Epithelial cell of proximal tubule (primary cell): ENCODE measurements at regions not wholly inside any gene's neighbourhood (a gene's known extent, or its start where the extent isn't known, plus 50 kb on each side); places are given as distances from the start of the nearest gene placed in this dataset.

Experiments used
- DNase-seq: peaks from one replicate; pipeline ENCODE4 v3.0.0-alpha.2; 2011; ENCODE audit warnings: low read depth
- H3K4me3 ChIP-seq: 2 replicates; pipeline ENCODE4 v1.5.1; 2011; ENCODE audit warnings: low read depth, mild to moderate bottlenecking, low read length
- TF ChIP-seq, protein P1 (sequence below): conservative IDR thresholded peaks from 2 replicates; pipeline ENCODE4 v1.5.1; 2012; ENCODE audit warnings: low read depth, mild to moderate bottlenecking, low read length

DNA sequence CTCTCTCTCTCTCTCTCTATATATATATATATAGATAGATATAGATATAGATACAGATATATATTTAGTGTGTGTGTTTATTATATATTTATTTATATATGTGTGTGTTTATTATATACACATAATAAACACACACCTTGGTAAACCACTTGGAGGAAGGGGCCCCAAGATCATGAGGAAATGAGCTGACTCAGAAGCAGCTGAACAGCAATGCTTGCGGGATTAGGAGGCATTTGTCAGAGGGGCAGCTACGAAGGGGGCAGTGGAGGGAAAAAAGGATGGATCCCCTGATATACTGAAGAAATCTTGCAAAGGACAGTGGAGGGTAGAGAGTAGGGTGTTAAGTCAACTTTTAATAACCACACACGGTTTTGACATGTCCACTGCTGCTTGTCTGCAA is 120.0 kb upstream of the SORBS2 start:
- TF ChIP-seq, protein P1, sequence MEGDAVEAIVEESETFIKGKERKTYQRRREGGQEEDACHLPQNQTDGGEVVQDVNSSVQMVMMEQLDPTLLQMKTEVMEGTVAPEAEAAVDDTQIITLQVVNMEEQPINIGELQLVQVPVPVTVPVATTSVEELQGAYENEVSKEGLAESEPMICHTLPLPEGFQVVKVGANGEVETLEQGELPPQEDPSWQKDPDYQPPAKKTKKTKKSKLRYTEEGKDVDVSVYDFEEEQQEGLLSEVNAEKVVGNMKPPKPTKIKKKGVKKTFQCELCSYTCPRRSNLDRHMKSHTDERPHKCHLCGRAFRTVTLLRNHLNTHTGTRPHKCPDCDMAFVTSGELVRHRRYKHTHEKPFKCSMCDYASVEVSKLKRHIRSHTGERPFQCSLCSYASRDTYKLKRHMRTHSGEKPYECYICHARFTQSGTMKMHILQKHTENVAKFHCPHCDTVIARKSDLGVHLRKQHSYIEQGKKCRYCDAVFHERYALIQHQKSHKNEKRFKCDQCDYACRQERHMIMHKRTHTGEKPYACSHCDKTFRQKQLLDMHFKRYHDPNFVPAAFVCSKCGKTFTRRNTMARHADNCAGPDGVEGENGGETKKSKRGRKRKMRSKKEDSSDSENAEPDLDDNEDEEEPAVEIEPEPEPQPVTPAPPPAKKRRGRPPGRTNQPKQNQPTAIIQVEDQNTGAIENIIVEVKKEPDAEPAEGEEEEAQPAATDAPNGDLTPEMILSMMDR = no peak
- DNase-seq = no peak
- no peak overlapping the region for H3K4me3 ChIP-seq

DNA sequence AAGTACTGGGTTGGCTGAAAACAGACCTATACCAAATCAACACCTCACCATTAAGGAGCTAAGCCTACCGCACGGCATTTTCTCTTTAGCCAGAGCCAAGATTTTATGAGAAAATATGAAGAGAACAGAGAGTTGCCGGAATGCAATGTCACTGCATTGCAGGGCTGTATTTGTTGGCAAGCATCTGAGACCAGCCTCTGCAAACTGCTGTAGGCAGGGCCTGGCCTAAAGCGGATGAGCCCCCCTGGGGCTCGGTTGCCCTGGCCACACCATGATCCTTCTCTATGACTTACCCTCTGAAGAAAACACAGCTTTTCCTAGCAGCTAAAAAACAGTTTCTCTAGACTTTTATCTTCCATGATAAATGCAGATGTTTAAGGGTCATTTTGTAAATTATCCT is 120.5 kb upstream of the SORBS2 start:
- DNase-seq = no peak
- TF ChIP-seq, protein P1 = no peak
- no peak overlapping the region for H3K4me3 ChIP-seq

DNA sequence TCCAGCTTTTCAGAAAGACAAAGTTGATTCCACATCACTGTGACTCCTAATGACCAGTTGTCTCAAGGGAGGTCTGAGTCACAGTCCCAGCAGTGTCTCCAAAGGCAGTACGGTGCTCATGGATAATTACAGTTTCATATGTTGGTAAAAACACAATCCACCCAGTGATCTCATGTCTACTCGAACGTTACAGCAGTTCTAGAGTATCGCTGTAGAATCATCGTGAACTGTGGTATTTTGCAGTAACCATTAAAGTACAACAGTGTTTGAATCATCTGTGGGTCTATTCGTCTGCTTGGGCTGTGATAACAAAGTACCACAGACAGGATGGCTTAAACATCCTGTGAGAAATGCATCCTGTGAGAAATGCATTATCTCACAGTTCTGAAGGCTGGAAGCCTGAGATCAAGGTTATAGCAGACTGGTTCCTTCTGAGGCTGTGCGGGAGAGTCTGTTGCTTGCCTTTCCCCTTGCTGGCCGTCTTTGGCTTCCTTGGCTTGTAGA is 121.1 kb upstream of the SORBS2 start:
- H3K4me3 ChIP-seq = no peak overlapping the region
- TF ChIP-seq, protein P1 = no peak
- DNase-seq = no peak

DNA sequence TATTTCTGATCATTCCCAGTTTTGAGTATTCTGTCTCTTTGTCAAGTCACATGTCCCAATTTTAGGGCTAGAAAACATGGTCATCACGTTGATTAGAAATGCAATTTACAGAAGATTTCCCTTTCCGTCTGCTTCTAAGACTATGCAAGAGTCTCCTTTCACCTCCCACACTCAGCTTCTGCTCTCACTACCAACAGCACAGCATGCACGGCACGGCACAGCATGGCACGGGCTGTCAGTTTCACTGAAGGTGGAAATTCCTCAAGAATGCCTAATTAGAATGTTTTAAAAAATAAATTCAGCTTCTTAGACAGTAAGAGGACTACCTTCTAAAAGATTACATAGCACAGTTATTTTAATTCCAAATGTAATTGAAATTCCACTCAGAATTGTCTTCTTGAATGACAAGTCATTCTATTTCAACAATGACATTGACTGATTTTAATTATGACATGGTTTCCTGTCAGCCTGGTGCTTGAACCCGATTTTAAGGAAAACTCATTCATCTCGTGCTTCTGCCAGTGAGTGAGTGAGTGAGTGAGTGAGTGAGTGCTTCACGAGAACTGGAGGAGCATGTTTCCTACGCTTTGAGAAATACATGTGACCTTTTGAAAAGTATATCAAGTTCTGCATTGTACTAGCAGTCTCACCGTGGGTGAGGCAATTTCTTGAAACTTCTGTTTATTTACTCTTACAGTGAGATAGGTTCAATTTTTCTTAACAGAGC is 124.8 kb upstream of the SORBS2 start:
- H3K4me3 ChIP-seq = no peak overlapping the region
- TF ChIP-seq, protein P1 = no peak
- DNase-seq = no peak

DNA sequence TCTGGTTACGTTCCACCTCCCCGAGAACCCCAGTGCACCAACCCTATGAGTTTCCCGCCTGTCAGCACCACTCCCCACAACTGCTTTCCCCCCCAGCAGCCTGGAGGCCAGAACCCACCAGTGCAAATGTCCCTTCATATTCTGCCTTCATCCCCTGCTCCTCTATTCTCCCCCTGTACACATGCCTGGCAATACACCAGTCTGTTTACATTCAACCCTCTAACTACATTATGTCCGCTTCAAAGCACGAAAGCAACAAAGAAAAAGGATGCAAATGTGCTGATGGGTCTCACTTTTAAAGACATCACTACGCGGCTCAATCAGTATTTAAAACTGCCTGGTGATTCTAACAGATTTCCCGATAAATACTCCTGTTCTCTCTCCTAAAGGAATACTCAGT is 126.7 kb upstream of the SORBS2 start:
- TF ChIP-seq, protein P1 = no peak
- H3K4me3 ChIP-seq = no peak overlapping the region
- no peak for DNase-seq

DNA sequence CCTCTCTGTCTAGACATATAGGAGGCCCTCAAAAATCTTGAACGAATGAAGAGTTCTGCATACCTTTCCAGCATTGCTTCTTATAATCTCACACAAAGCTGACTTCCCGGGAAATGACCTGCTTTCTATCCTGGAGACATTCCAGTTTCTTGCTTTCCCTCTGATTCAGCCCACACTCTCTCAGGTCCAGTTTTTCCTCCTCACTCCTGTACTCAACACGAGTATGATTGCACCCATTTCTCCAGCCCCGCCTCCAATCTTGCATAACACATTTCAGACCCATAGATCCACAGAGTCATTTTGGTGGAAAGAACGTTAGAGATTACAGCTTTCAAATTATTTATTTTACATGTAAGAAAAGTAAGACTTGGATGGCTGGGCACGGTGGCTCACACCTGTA is 127.5 kb upstream of the TLR3 start:
- no peak overlapping the region for H3K4me3 ChIP-seq
- TF ChIP-seq, protein P1 = no peak
- no peak for DNase-seq

DNA sequence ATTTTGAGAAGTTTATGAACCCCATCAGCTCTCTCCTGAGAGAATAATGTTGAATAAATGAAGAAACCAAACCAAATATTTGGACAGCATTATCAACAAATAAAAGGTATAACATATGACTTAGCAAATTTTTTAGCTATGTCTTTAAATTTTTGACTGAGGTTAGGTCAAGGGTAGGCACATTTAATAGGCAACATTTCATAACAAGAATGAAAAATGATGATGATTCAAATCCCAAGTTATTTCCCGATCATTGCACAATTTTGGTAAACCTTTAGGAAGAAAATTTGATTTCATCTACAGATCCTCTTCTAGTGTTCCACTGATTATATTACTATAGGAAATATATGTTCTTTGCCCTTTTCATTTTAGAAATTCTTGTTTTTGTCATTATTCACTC is 123.7 kb upstream of the TLR3 start:
- no peak for DNase-seq
- TF ChIP-seq, protein P1 = no peak
- H3K4me3 ChIP-seq = no peak overlapping the region
